IPS DF 4.7 (cell line): ENCODE measurements at regions not wholly inside any gene's neighbourhood (a gene's known extent, or its start where the extent isn't known, plus 50 kb on each side); places are given as distances from the start of the nearest gene placed in this dataset.

Source experiments
- DNase-seq: peaks from one replicate; pipeline ENCODE4 v3.0.0-alpha.2; 2013; ENCODE audit warnings: low spot score; ENCODE audit errors: extremely low read depth

GRCh38 chr20:60240415-60240814, 282.2 kb downstream of the CDH26 start:
- no peak for DNase-seq

GRCh38 chr20:60240986-60241385, 282.8 kb downstream of the CDH26 start:
- no peak for DNase-seq

- no peak for DNase-seq
These were observed 284.7 kb downstream of the CDH26 start for GRCh38 chr20:60242836-60243505.

- DNase-seq = no peak
These were observed 286.3 kb downstream of the CDH26 start for GRCh38 chr20:60244373-60245146.

GRCh38 chr20:60246751-60247150, 288.5 kb downstream of the CDH26 start:
- no peak for DNase-seq

- no peak for DNase-seq
These were observed 291.2 kb downstream of the CDH26 start for GRCh38 chr20:60249436-60249835.

GRCh38 chr20:60250251-60250650, 292.0 kb downstream of the CDH26 start:
- no peak for DNase-seq

GRCh38 chr20:60252866-60253265, 294.6 kb downstream of the CDH26 start:
- no peak for DNase-seq

- no peak for DNase-seq
These were observed 295.2 kb downstream of the CDH26 start for GRCh38 chr20:60253471-60253870.

GRCh38 chr20:60254901-60255411, 296.7 kb downstream of the CDH26 start:
- no peak for DNase-seq

GRCh38 chr20:60255415-60255814, 297.2 kb downstream of the CDH26 start:
- DNase-seq = no peak

GRCh38 chr20:60255866-60256265, 297.6 kb downstream of the CDH26 start:
- DNase-seq = no peak

- no peak for DNase-seq
These were observed 298.6 kb downstream of the CDH26 start for GRCh38 chr20:60256811-60257210.

- no peak for DNase-seq
These were observed 299.4 kb downstream of the CDH26 start for GRCh38 chr20:60257671-60258070.

- DNase-seq = no peak
These were observed 300.1 kb downstream of the CDH26 start for GRCh38 chr20:60258255-60258863.

GRCh38 chr20:60261333-60261732, 303.1 kb downstream of the CDH26 start:
- DNase-seq = no peak

GRCh38 chr20:60262967-60263603, 304.9 kb downstream of the CDH26 start:
- no peak for DNase-seq

- no peak for DNase-seq
These were observed 305.8 kb downstream of the CDH26 start for GRCh38 chr20:60263725-60264709.

- DNase-seq = no peak
These were observed 308.1 kb downstream of the CDH26 start for GRCh38 chr20:60266177-60266823.

GRCh38 chr20:60268491-60268890, 310.3 kb downstream of the CDH26 start:
- DNase-seq = no peak
